ENCODE measurements at regions not wholly inside any gene's neighbourhood (a gene's known extent, or its start where the extent isn't known, plus 50 kb on each side); places are given as distances from the start of the nearest gene placed in this dataset.

- no peaks in the 10 kb centered on the region for H3K27me3 ChIP-seq
- DNase-seq (ENCODE audit: extremely low spot score in 2 of 2), result no peak
- intact Hi-C loops (cut with DNase I), result no loop called here
- no peak overlapping the region for H3K4me3 ChIP-seq
- no peaks in the 10 kb centered on the region for H3K36me3 ChIP-seq
- no peaks in the 10 kb centered on the region for H3K9me3 ChIP-seq
- TF ChIP-seq POLR2AphosphoS5 (IDR thresholded peaks at IDR 0.05; ENCODE audit: insufficient read depth in 1 of 2, low read depth in 1 of 2) (no peak), CTCF (IDR thresholded peaks at IDR 0.05) (no peak), POLR2A (IDR thresholded peaks at IDR 0.05) (no peak)
- H3K27ac ChIP-seq, result no peak overlapping the region
- no peaks in the 10 kb centered on the region for H3K4me1 ChIP-seq
Measured at GRCh38 chr6:67362976-67363375, 1272.1 kb upstream of the ADGRB3 start.

GRCh38 chr6:67361264-67361663 is 1273.8 kb upstream of the ADGRB3 start:
- intact Hi-C loops (cut with DNase I), result no loop called here
- no peaks in the 10 kb centered on the region for H3K36me3 ChIP-seq
- DNase-seq (ENCODE audit: extremely low spot score in 2 of 2), result no peak

GRCh38 chr6:67358241-67358640 is 1276.8 kb upstream of the ADGRB3 start:
- intact Hi-C loops (cut with DNase I), result no loop called here
- TF ChIP-seq POLR2AphosphoS5 (IDR thresholded peaks at IDR 0.05; ENCODE audit: insufficient read depth in 1 of 2, low read depth in 1 of 2), result no peak
- TF ChIP-seq CTCF (IDR thresholded peaks at IDR 0.05), result no peak
- no peak for TF ChIP-seq POLR2A (IDR thresholded peaks at IDR 0.05)
- no peak for DNase-seq (ENCODE audit: extremely low spot score in 2 of 2)
- H3K27ac ChIP-seq, result no peak overlapping the region
- no peaks in the 10 kb centered on the region for H3K27me3 ChIP-seq
- H3K4me3 ChIP-seq, result no peak overlapping the region
- no peaks in the 10 kb centered on the region for H3K4me1 ChIP-seq
- H3K9me3 ChIP-seq, result no peaks in the 10 kb centered on the region
- no peaks in the 10 kb centered on the region for H3K36me3 ChIP-seq

More at GRCh38 chr6:67361264-67361663, 1273.8 kb upstream of the ADGRB3 start:
- TF ChIP-seq POLR2A (IDR thresholded peaks at IDR 0.05) (no peak), CTCF (IDR thresholded peaks at IDR 0.05) (no peak), POLR2AphosphoS5 (IDR thresholded peaks at IDR 0.05; ENCODE audit: insufficient read depth in 1 of 2, low read depth in 1 of 2) (no peak)
- H3K4me1 ChIP-seq, result no peaks in the 10 kb centered on the region
- H3K9me3 ChIP-seq, result no peaks in the 10 kb centered on the region
- no peak overlapping the region for H3K27ac ChIP-seq
- H3K4me3 ChIP-seq, result no peak overlapping the region
- no peaks in the 10 kb centered on the region for H3K27me3 ChIP-seq

GRCh38 chr6:67353861-67354260 is 1281.2 kb upstream of the ADGRB3 start:
- intact Hi-C loops (cut with DNase I), result no loop called here
- H3K27ac ChIP-seq, result no peak overlapping the region
- no peaks in the 10 kb centered on the region for H3K27me3 ChIP-seq
- no peak for TF ChIP-seq CTCF (IDR thresholded peaks at IDR 0.05)
- no peak for TF ChIP-seq POLR2AphosphoS5 (IDR thresholded peaks at IDR 0.05; ENCODE audit: insufficient read depth in 1 of 2, low read depth in 1 of 2)
- no peak for TF ChIP-seq POLR2A (IDR thresholded peaks at IDR 0.05)
- no peaks in the 10 kb centered on the region for H3K36me3 ChIP-seq
- H3K4me1 ChIP-seq, result no peaks in the 10 kb centered on the region
- H3K9me3 ChIP-seq, result no peaks in the 10 kb centered on the region
- DNase-seq (ENCODE audit: extremely low spot score in 2 of 2), result no peak
- no peak overlapping the region for H3K4me3 ChIP-seq

- Histone ChIP-seq H3K4me1 (no peaks in the 10 kb centered on the region), H3K27me3 (no peaks in the 10 kb centered on the region), H3K27ac (no peak overlapping the region), H3K4me3 (no peak overlapping the region), H3K36me3 (no peaks in the 10 kb centered on the region), H3K9me3 (no peaks in the 10 kb centered on the region)
- intact Hi-C loops (cut with DNase I), result no loop called here
- DNase-seq (ENCODE audit: extremely low spot score in 2 of 2), result no peak
- TF ChIP-seq POLR2A (IDR thresholded peaks at IDR 0.05) (no peak), POLR2AphosphoS5 (IDR thresholded peaks at IDR 0.05; ENCODE audit: insufficient read depth in 1 of 2, low read depth in 1 of 2) (no peak), CTCF (IDR thresholded peaks at IDR 0.05) (no peak)
Measured at GRCh38 chr6:67352717-67353116, 1282.4 kb upstream of the ADGRB3 start.

Measured in vagina (tissue), 2 donors.